Natural killer cell (primary cell): ENCODE measurements at regions not wholly inside any gene's neighbourhood (a gene's known extent, or its start where the extent isn't known, plus 50 kb on each side); places are given as distances from the start of the nearest gene placed in this dataset.

Experiments used
- ATAC-seq, 3 donors: fragments of 150-1000 bp in 2 of 3; fragments of 200-7000 bp in 1 of 3; cut with Tn5 transposase; 1 replicate in 1 of 3; 2 replicates in 2 of 3; pipeline ENCODE4 v1.10.0; 2021; ENCODE audit warnings: mild to moderate bottlenecking in 2 of 3, moderate library complexity in 2 of 3
- DNase-seq, 2 donors: peaks; one replicate each; pipeline versions ENCODE4 v3.0.0 to v3.0.0-alpha.2; 2013 to 2021; ENCODE audit warnings: mixed read lengths in 1 of 2
- H3K27ac ChIP-seq: one replicate; pipeline ENCODE4 v1.5.1; 2013; ENCODE audit warnings: mild to moderate bottlenecking, low read length
- H3K27me3 ChIP-seq: one replicate; pipeline ENCODE4 v1.6.1; 2013; ENCODE audit warnings: low read length; ENCODE audit not compliant: control insufficient read depth, insufficient read depth
- H3K36me3 ChIP-seq: one replicate; pipeline ENCODE4 v1.6.1; 2013; ENCODE audit warnings: low read length; ENCODE audit not compliant: control insufficient read depth, insufficient read depth
- H3K4me1 ChIP-seq: one replicate; pipeline ENCODE4 v1.6.1; 2013; ENCODE audit warnings: low read length; ENCODE audit not compliant: control insufficient read depth, insufficient read depth
- H3K4me3 ChIP-seq: one replicate; pipeline ENCODE4 v1.5.1; 2013; ENCODE audit warnings: low read length
- H3K9me3 ChIP-seq: one replicate; pipeline ENCODE4 v1.6.1; 2013; ENCODE audit warnings: low read length; ENCODE audit not compliant: control insufficient read depth, insufficient read depth
- H3K27ac Mint-ChIP-seq, 2 donors: one replicate each; pipeline ENCODE4 v1.8.0; 2022; ENCODE audit warnings: mild to moderate bottlenecking in 2 of 2, mixed read lengths in 2 of 2, moderate library complexity in 1 of 2
- H3K27me3 Mint-ChIP-seq, 2 donors: one replicate each; pipeline ENCODE4 v1.8.0; 2022; ENCODE audit warnings: low read depth in 2 of 2, mixed read lengths in 2 of 2
- H3K36me3 Mint-ChIP-seq: one replicate; pipeline ENCODE4 v1.8.0; 2022; ENCODE audit warnings: mixed read lengths
- H3K4me1 Mint-ChIP-seq, 2 donors: one replicate each; pipeline ENCODE4 v1.8.0; 2022; ENCODE audit warnings: mixed read lengths in 2 of 2
- H3K4me3 Mint-ChIP-seq: one replicate; pipeline ENCODE4 v1.8.0; 2022; ENCODE audit warnings: mild to moderate bottlenecking, moderate library complexity, mixed read lengths
- H3K9me3 Mint-ChIP-seq, 2 donors: one replicate each; pipeline ENCODE4 v1.8.0; 2022; ENCODE audit warnings: mixed read lengths in 2 of 2
- CTCF ChIP-seq: fragments of 200-600 bp; IDR thresholded peaks from one replicate; pipeline ENCODE4 v1.8.0; 2022; ENCODE audit warnings: antibody characterized with exemption
- WGBS: methylation state at CpG from one replicate; pipeline ENCODE4 v1.1.7; 2013; ENCODE audit warnings: missing lambda C conversion rate; ENCODE audit not compliant: insufficient coverage; 5-methylcytosine and 5-hydroxymethylcytosine counted together
- intact Hi-C: fragments of 100-400 bp; cut with micrococcal nuclease; formaldehyde crosslinking; loops from one replicate; pipeline ENCODE4 v1.14.2; 2022

DNA sequence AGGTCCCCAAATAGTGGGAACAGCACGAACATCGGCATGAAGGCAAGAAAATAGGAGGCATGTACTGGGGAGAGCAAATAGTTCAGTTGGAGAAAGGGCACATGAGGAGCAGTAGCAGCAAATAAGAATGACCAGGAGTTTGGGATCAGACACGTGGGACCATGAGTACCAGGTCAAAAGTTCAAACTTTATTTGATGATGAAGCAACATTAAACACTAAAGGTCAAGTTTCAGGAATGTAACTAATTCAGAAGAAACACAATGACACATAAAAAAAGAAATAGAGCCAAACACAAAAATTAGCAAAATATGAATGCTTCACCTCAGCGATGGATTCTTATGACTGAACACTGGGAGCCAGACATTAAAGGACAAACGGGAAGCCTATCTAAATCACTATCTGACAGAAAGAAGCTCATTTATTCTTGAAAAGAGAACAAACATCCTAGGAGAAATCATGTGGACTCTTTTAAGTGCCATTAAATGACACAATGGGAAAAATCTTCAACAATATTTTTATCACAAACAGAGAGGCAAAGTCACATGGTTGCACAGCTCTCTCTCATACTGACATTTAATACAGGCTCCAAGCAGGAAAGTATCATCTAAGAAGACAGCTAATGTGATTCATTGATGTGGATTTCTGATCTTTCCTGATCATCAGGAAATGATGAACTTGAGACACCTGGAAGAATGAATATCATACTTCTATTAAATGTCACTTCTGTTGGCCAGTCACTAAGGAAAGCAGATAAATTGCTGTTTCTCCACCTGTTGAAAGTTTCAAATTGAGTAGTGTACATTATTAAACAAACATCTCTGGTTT, 216.9 kb upstream of the THBS1 start:
- WGBS: 91% methylated on average over 5 of the region's 5 CpGs
- Histone ChIP-seq H3K36me3 (no peaks in the 10 kb centered on the region), H3K4me3 (no peak overlapping the region), H3K9me3 (no peaks in the 10 kb centered on the region), H3K27ac (no peak overlapping the region), H3K27me3 (peaks cover 2% of the 10 kb centered on the region), H3K4me1 (no peaks in the 10 kb centered on the region)
- Mint-ChIP-seq H3K36me3 (no peaks in the 10 kb centered on the region), H3K9me3 (peaks cover 0 to 3% of the 10 kb centered on the region in 2 donors), H3K27me3 (peaks cover 25 to 49% of the 10 kb centered on the region in 2 donors), H3K4me3 (no peak overlapping the region), H3K4me1 (no peaks in the 10 kb centered on the region), H3K27ac (no peak overlapping the region)
- intact Hi-C loops: no loop called here
- TF ChIP-seq CTCF: no peak
- ATAC-seq (no peak), DNase-seq (no peak)

DNA sequence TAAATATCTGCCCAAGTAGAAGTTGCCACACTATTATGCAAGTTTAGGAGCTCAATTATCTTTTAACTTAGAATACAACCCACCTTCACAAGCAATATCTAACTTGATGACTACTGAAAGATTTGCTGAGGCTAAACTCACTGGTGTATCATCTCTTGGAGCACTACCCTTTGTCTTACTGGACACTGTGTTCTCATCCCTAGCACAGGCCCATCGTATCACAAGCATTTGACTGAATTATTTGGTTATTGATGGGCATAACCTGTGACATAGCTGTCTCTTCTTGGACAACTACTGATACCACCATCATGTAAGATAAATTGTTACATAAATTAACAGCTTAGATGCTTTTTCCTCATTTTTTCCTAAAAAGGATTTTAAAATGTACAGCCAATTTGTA, 216.2 kb upstream of the THBS1 start:
- ATAC-seq (no peak), DNase-seq (no peak)
- no peak for TF ChIP-seq CTCF
- H3K27me3 ChIP-seq: peaks cover 2% of the 10 kb centered on the region
- H3K9me3 Mint-ChIP-seq: peaks cover 0 to 3% of the 10 kb centered on the region in 2 donors
- H3K27ac Mint-ChIP-seq: no peak overlapping the region
- no peaks in the 10 kb centered on the region for H3K4me1 Mint-ChIP-seq
- no peaks in the 10 kb centered on the region for H3K4me1 ChIP-seq
- 57% methylated on average over 1 of the region's 1 CpG for WGBS
- H3K36me3 ChIP-seq: no peaks in the 10 kb centered on the region
- no peak overlapping the region for H3K27ac ChIP-seq
- H3K4me3 Mint-ChIP-seq: no peak overlapping the region
- no peaks in the 10 kb centered on the region for H3K36me3 Mint-ChIP-seq
- peaks cover 22 to 42% of the 10 kb centered on the region in 2 donors for H3K27me3 Mint-ChIP-seq
- intact Hi-C loops: no loop called here
- H3K9me3 ChIP-seq: no peaks in the 10 kb centered on the region
- no peak overlapping the region for H3K4me3 ChIP-seq

GRCh38 chr15:39365161-39365560, 215.7 kb upstream of the THBS1 start:
- Mint-ChIP-seq H3K4me3 (no peak overlapping the region), H3K36me3 (no peaks in the 10 kb centered on the region), H3K4me1 (no peaks in the 10 kb centered on the region), H3K27ac (no peak overlapping the region), H3K9me3 (peaks cover 0 to 4% of the 10 kb centered on the region in 2 donors), H3K27me3 (peaks cover 22 to 40% of the 10 kb centered on the region in 2 donors)
- Histone ChIP-seq H3K27me3 (peaks cover 2% of the 10 kb centered on the region), H3K9me3 (no peaks in the 10 kb centered on the region), H3K4me3 (no peak overlapping the region), H3K4me1 (no peaks in the 10 kb centered on the region), H3K36me3 (no peaks in the 10 kb centered on the region), H3K27ac (no peak overlapping the region)
- ATAC-seq (no peak), DNase-seq (no peak)
- 93% methylated on average over 2 of the region's 2 CpGs for WGBS
- no peak for TF ChIP-seq CTCF
- intact Hi-C loops: no loop called here

GRCh38 chr15:39365873-39366272, 215.0 kb upstream of the THBS1 start:
- Mint-ChIP-seq H3K36me3 (no peaks in the 10 kb centered on the region), H3K9me3 (peaks cover 0 to 6% of the 10 kb centered on the region in 2 donors), H3K27me3 (peaks cover 21 to 37% of the 10 kb centered on the region in 2 donors), H3K27ac (no peak overlapping the region), H3K4me1 (no peaks in the 10 kb centered on the region), H3K4me3 (no peak overlapping the region)
- Histone ChIP-seq H3K27me3 (peaks cover 2% of the 10 kb centered on the region), H3K4me3 (no peak overlapping the region), H3K36me3 (no peaks in the 10 kb centered on the region), H3K9me3 (no peaks in the 10 kb centered on the region), H3K4me1 (no peaks in the 10 kb centered on the region), H3K27ac (no peak overlapping the region)
- ATAC-seq: no peak
- DNase-seq: no peak
- intact Hi-C loops: no loop called here
- TF ChIP-seq CTCF: no peak
- WGBS: 88% methylated on average over 2 of the region's 4 CpGs
